ENCODE measurements at regions not wholly inside any gene's neighbourhood (a gene's known extent, or its start where the extent isn't known, plus 50 kb on each side); places are given as distances from the start of the nearest gene placed in this dataset.

- TF ChIP-seq CTCF (IDR thresholded peaks at IDR 0.05) (no peak), POLR2A (IDR thresholded peaks at IDR 0.05) (no peak), POLR2AphosphoS5 (IDR thresholded peaks at IDR 0.05) (no peak), EP300 (IDR thresholded peaks at IDR 0.05; ENCODE audit: low read depth) (no peak)
Observed at GRCh38 chr9:15100571-15100970, 190.3 kb upstream of the FREM1 start.
